Stimulated activated CD8-positive, alpha-beta memory T cell treated with anti-CD3 and anti-CD28 coated beads, Interleukin-7, amount 100 ng/mL, for 1 hour (primary cell): ENCODE measurements at regions not wholly inside any gene's neighbourhood (a gene's known extent, or its start where the extent isn't known, plus 50 kb on each side); places are given as distances from the start of the nearest gene placed in this dataset.
"Not testable (repeated sequence)": the region's sequence is repeated elsewhere in the genome, so short reads cannot be mapped to it uniquely, and the experiment has no call there.

Experiments
- DNase-seq, 2 donors: peaks; one replicate each; pipeline ENCODE4 v3.0.0-alpha.2; 2020; ENCODE audit warnings: low read depth in 2 of 2

- DNase-seq: not testable (repeated sequence)
Observed at GRCh38 chr5:62221881-62222280, 84.1 kb upstream of the KIF2A start.

- DNase-seq: not testable (repeated sequence)
Observed at GRCh38 chr5:62222305-62222704, 83.7 kb upstream of the KIF2A start.

DNA sequence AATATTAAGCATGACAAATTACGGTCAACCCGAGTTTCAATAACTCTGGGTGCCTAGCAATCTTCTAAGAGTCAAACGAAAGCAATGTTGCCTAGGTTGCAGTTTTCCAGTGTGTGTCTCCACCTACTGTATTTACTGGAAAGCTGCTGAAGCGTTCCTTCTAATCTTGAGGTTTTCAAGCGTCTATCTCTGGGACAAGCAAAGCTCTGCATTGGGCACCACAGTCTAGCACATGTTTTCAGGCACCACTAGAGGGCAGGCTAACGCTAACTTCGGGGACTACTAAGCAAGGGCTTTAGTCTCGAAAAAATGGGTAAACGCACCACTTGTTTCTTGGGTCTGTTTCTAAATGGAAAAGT is 82.7 kb upstream of the KIF2A start:
- peak; percentile 50 to 61 for DNase-seq

- not testable (repeated sequence) for DNase-seq
Observed at GRCh38 chr5:62224987-62225601, 80.9 kb upstream of the KIF2A start.

GRCh38 chr5:62230876-62231388 is 75.1 kb upstream of the KIF2A start:
- DNase-seq: not testable (repeated sequence)

- DNase-seq: no peak
Observed at GRCh38 chr5:62231576-62231975, 74.4 kb upstream of the KIF2A start.

DNA sequence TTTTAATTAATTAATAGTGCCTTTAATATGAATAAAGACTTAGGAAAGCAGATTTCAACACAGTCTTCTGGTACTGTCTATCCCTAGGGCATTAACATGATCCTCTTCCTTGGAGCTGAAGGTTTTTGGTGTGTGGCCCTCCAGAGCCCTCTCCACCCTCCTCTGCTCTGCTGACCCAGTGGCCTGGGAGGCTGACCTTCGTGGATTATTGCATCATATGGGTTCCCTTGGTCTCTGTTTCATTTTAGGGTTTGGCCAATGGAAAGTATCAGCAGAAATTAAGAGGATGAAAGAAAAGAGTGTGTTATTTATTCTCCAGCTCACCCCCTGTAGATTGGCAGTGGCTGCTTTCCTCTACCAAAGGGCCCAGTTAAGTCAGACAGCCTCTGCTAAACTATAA is 73.8 kb upstream of the KIF2A start:
- DNase-seq: not testable (repeated sequence)

DNA sequence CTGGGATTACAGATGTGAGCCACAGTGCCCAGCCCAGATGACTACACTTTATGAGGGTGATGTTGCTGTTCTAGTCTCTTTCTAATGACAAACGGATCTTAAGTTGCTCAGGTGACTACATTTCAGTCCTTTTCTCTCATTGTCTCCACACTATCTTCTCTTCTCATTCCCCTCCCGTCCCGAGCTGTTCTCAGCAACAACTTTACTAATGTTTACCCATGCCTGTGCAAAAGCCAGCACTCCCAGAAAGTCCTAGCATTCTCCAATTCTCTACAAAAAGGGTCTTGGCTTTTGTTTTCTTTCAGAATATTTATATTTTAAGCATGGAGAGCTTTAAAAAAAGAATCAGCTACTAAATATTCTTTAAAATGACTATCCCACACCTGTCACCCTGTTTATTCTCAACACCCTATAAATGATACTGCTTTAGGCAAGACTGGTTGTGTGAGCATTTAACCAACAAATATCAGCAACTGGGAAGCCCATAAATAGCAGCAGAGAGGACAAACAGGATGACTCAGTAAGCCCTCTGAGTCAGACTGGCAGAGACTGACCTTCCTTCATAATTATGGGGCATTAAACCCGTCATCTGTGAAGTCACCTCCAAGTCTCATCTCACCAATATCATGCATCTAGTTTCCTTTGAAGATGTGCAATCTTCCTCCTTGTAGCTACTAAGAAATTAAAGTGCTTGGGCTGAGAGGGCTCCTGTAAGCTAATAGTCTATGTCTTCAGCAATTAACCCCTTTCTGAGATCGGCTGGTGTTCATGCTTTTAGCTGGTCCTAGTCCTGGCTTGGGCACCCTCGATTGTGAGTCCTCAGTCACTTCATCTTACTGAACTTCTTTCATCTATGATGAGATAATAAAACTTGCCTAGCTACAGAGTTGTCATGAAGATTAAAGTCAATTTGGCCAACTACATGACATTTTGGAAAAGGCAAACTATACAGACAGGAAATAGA is 72.6 kb upstream of the KIF2A start:
- DNase-seq: not testable (repeated sequence)

- DNase-seq: not testable (repeated sequence)
Observed at GRCh38 chr5:62236593-62236992, 69.4 kb upstream of the KIF2A start.

- not testable (repeated sequence) for DNase-seq
Observed at GRCh38 chr5:62237944-62238343, 68.1 kb upstream of the KIF2A start.

DNA sequence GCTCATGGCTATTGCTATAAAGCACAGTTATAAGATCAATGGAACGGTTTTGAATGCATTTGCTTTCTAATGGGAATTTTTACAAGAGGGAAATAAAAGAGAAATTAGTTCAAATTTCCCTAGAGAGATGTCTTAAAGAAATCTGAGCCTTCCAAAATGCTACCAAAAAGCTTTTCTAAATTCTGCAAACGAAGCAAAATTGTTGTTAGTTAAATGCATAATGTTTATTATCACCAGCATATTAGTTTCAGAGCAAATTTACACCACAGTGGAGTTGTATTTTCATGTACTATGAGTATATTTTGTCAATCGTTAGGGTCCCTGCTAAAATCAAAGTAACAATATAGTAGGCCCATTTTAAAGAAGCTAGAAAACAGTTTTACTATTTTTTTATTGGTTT is 67.4 kb upstream of the KIF2A start:
- DNase-seq: not testable (repeated sequence)

DNA sequence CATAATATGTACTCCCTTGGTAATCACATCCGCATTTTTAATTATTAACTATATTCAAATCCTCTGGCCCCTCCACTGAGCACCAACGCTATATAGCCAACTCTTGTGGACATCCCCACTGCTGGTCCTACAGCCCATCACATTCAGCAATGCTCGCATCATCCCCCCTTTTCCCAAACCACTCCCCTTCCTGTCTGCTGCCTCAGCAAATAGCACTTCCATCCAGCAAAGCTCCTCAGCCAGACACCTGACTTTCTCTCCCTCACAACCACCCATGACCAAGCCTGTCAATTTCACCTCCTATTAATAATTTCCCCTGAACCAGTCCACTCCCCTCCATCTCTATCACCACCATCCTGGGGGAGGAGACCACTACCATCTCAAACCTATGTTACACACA is 65.5 kb upstream of the KIF2A start:
- not testable (repeated sequence) for DNase-seq

GRCh38 chr5:62242000-62242399 is 64.0 kb upstream of the KIF2A start:
- not testable (repeated sequence) for DNase-seq

GRCh38 chr5:62243046-62243445 is 63.0 kb upstream of the KIF2A start:
- DNase-seq: not testable (repeated sequence)

GRCh38 chr5:62248192-62248591 is 57.8 kb upstream of the KIF2A start:
- not testable (repeated sequence) for DNase-seq

- DNase-seq: not testable (repeated sequence)
Observed at GRCh38 chr5:62250085-62250484, 55.9 kb upstream of the KIF2A start.

DNA sequence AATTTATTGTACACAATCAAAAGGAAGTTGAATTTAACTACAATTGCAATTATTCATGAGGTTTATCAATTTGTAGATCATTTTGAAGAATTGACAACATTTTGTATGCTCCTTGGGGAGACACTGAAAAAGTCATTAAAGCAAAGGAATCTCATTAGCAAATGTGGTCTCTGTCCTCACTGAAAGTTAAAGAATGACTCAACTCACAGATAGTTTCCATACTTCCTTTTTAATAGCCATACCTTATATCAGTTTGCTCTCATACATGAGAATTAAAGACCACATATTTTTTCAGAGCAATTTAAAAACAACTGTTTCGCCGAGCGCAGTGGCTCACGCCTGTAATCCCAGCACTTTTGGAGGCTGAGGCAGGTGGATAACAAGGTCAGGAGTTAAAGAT is 55.1 kb upstream of the KIF2A start:
- not testable (repeated sequence) for DNase-seq

- DNase-seq: not testable (repeated sequence)
Observed at GRCh38 chr5:62252519-62252918, 53.5 kb upstream of the KIF2A start.

DNA sequence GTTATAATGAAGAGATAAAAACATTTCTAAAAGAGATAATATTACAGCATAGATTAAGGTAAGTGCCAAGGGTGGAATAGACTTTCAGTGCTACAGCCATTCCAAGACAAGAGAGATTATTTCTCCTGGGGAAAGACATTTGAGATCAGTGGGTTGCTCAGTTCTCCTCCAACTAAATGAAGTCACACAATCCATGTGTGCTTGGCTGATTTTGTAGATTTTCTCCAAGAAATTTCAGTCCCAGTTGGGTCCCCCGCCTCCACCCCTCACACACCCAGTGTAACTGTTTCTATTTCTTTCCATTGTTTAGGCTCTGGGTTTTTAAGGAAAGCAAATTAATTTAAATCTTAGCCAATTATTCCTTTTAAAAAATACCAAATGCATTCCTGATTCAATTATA is 50.5 kb upstream of the KIF2A start:
- not testable (repeated sequence) for DNase-seq

GRCh38 chr5:62256161-62257019 is 49.6 kb upstream of the KIF2A start:
- DNase-seq: no peak
